ENCODE measurements at regions not wholly inside any gene's neighbourhood (a gene's known extent, or its start where the extent isn't known, plus 50 kb on each side); places are given as distances from the start of the nearest gene placed in this dataset.
"Not testable (repeated sequence)": the region's sequence is repeated elsewhere in the genome, so short reads cannot be mapped to it uniquely, and the experiment has no call there.

DNA sequence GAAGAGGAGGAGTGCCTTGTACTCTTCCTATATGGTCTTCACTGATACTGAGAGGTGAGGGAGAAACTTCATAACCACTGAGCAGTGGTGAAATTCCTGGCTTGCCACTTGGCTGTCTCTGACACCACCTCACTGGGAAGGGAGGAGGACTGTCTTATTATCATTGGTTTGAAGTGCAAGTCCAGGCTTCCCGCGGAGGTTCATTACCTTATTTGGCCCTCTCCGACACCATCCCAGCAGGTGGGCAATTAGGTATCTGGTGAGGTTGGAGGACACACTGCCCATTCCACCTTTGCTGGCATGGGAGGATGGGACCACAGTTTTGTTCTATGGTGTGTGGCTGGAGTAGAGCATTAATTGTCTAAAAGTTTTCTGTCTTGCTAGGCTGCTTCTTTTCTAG lies 206.1 kb downstream of the LHFPL1 start:
- H3K36me3 Mint-ChIP-seq (ENCODE audit: insufficient read depth, unreplicated experiment): no peaks in the 10 kb centered on the region
- no peak overlapping the region for H3K27ac Mint-ChIP-seq (ENCODE audit: low read depth, unreplicated experiment)
- H3K4me1 Mint-ChIP-seq (ENCODE audit: insufficient read depth, unreplicated experiment): no peaks in the 10 kb centered on the region
- H3K9me3 Mint-ChIP-seq (ENCODE audit: unreplicated experiment): no peaks in the 10 kb centered on the region
- no TSS peak for BruUV-seq (replicated peaks)
- TF ChIP-seq CTCF (IDR thresholded peaks at IDR 0.05; ENCODE audit: unreplicated experiment): no peak
- peaks cover 44% of the 10 kb centered on the region for H3K27me3 Mint-ChIP-seq (ENCODE audit: insufficient read depth, unreplicated experiment)
- intact Hi-C loops (cut with micrococcal nuclease): no loop called here
- CTCF ChIA-PET: no interaction called here
- H3K4me3 Mint-ChIP-seq (ENCODE audit: unreplicated experiment): no peak overlapping the region
- no peak for DNase-seq (ENCODE audit: unreplicated experiment)
- POLR2A ChIA-PET: no interaction called here

DNA sequence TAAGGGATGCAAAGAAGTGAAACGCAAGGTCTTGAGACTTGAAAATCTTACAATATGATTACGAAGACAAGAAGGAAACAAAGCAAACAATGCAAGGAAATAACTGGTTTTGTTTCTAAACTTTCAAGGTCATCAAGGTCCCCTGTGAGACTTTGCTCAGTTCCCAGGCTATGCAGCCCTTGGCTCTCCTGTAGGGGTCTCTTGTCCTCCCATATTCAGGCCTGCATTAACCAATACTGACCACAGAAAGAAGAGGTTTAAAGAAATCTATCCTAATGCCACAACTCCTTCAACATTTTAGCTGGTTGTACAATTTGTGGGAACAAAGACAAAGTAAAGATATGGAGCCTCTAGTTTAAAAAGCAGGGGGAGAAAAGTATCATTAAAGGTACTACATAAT lies 209.2 kb downstream of the LHFPL1 start:
- intact Hi-C loops (cut with micrococcal nuclease): no loop called here
- POLR2A ChIA-PET: no interaction called here
- H3K4me3 Mint-ChIP-seq (ENCODE audit: unreplicated experiment): no peak overlapping the region
- no peaks in the 10 kb centered on the region for H3K36me3 Mint-ChIP-seq (ENCODE audit: insufficient read depth, unreplicated experiment)
- CTCF ChIA-PET: interaction anchor here (0.6 kb wide), 1 partner anchor 721 kb away, joined by 3 read pairs; no protein-coding TSS in a partner anchor
- no peak for DNase-seq (ENCODE audit: unreplicated experiment)
- no peak for TF ChIP-seq CTCF (IDR thresholded peaks at IDR 0.05; ENCODE audit: unreplicated experiment)
- no peaks in the 10 kb centered on the region for H3K4me1 Mint-ChIP-seq (ENCODE audit: insufficient read depth, unreplicated experiment)
- H3K27me3 Mint-ChIP-seq (ENCODE audit: insufficient read depth, unreplicated experiment): peaks cover 41% of the 10 kb centered on the region
- no TSS peak for BruUV-seq (replicated peaks)
- no peaks in the 10 kb centered on the region for H3K9me3 Mint-ChIP-seq (ENCODE audit: unreplicated experiment)
- H3K27ac Mint-ChIP-seq (ENCODE audit: low read depth, unreplicated experiment): no peak overlapping the region

GRCh38 chrX:112461949-112462450 lies 217.7 kb downstream of the LHFPL1 start:
- H3K4me3 Mint-ChIP-seq (ENCODE audit: unreplicated experiment); H3K27ac Mint-ChIP-seq (ENCODE audit: low read depth, unreplicated experiment); CTCF ChIA-PET; H3K4me1 Mint-ChIP-seq (ENCODE audit: insufficient read depth, unreplicated experiment); DNase-seq (ENCODE audit: unreplicated experiment); H3K36me3 Mint-ChIP-seq (ENCODE audit: insufficient read depth, unreplicated experiment); H3K9me3 Mint-ChIP-seq (ENCODE audit: unreplicated experiment); BruUV-seq (replicated peaks); intact Hi-C loops (cut with micrococcal nuclease): not testable (repeated sequence)
- POLR2A ChIA-PET: interaction anchor here (0.7 kb wide), 1 partner anchor 1365 kb away, joined by 3 read pairs; no protein-coding TSS in a partner anchor
- H3K27me3 Mint-ChIP-seq (ENCODE audit: insufficient read depth, unreplicated experiment): peaks cover 65% of the 10 kb centered on the region

DNA sequence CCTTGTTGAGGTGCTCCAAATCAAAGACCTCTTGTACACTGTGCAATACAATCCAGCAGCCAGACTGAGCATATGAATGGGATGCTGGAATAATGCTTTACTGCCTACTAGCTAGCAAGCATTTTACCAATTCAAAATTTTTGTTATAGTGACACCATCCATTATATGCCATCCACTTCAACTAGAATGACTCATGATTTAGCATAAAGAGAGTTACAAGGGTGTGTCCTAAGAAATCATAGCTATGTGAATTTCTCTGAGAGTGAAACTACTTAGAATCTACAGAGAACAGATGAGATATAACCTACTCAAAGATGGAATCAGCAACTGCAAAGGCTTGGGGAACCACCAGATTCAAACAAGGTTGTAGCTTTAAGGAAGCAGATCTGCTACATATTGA lies 221.9 kb downstream of the LHFPL1 start:
- Mint-ChIP-seq H3K36me3 (ENCODE audit: insufficient read depth, unreplicated experiment) (no peaks in the 10 kb centered on the region), H3K4me1 (ENCODE audit: insufficient read depth, unreplicated experiment) (no peaks in the 10 kb centered on the region), H3K27ac (ENCODE audit: low read depth, unreplicated experiment) (no peak overlapping the region), H3K9me3 (ENCODE audit: unreplicated experiment) (no peaks in the 10 kb centered on the region), H3K27me3 (ENCODE audit: insufficient read depth, unreplicated experiment) (peaks cover 50% of the 10 kb centered on the region), H3K4me3 (ENCODE audit: unreplicated experiment) (no peak overlapping the region)
- POLR2A ChIA-PET: no interaction called here
- CTCF ChIA-PET: no interaction called here
- peak; percentile 4 for DNase-seq (ENCODE audit: unreplicated experiment)
- intact Hi-C loops (cut with micrococcal nuclease): no loop called here
- TF ChIP-seq CTCF (IDR thresholded peaks at IDR 0.05; ENCODE audit: unreplicated experiment): no peak
- BruUV-seq (replicated peaks): no TSS peak

GRCh38 chrX:112450810-112451209 lies 228.9 kb downstream of the LHFPL1 start:
- H3K4me1 Mint-ChIP-seq (ENCODE audit: insufficient read depth, unreplicated experiment): no peaks in the 10 kb centered on the region
- intact Hi-C loops (cut with micrococcal nuclease): no loop called here
- no TSS peak for BruUV-seq (replicated peaks)

More at GRCh38 chrX:112450810-112451209, 228.9 kb downstream of the LHFPL1 start:
- H3K27ac Mint-ChIP-seq (ENCODE audit: low read depth, unreplicated experiment): no peak overlapping the region
- TF ChIP-seq CTCF (IDR thresholded peaks at IDR 0.05; ENCODE audit: unreplicated experiment): no peak
- CTCF ChIA-PET: no interaction called here
- DNase-seq (ENCODE audit: unreplicated experiment): no peak
- POLR2A ChIA-PET: no interaction called here
- peaks cover 7% of the 10 kb centered on the region for H3K9me3 Mint-ChIP-seq (ENCODE audit: unreplicated experiment)
- H3K27me3 Mint-ChIP-seq (ENCODE audit: insufficient read depth, unreplicated experiment): peaks cover 46% of the 10 kb centered on the region
- H3K4me3 Mint-ChIP-seq (ENCODE audit: unreplicated experiment): no peak overlapping the region
- no peaks in the 10 kb centered on the region for H3K36me3 Mint-ChIP-seq (ENCODE audit: insufficient read depth, unreplicated experiment)
